Panc1 (cell line): ENCODE measurements at regions not wholly inside any gene's neighbourhood (a gene's known extent, or its start where the extent isn't known, plus 50 kb on each side); places are given as distances from the start of the nearest gene placed in this dataset.

Experiments
- POLR2AphosphoS5 ChIP-seq: IDR thresholded peaks from 2 replicates; pipeline ENCODE4 v1.6.1; 2012; ENCODE audit warnings: mild to moderate bottlenecking, low read depth, low read length, moderate library complexity
- TF ChIP-seq, protein P1 (sequence below), 2 experiments: IDR thresholded peaks; 2 replicates each; pipeline ENCODE4 v1.6.1; 2011 to 2012; ENCODE audit warnings: low read depth in 2 of 2, control low read depth in 1 of 2, low read length in 1 of 2, mild to moderate bottlenecking in 1 of 2, moderate library complexity in 1 of 2; ENCODE audit not compliant: insufficient read depth in 1 of 2

DNA sequence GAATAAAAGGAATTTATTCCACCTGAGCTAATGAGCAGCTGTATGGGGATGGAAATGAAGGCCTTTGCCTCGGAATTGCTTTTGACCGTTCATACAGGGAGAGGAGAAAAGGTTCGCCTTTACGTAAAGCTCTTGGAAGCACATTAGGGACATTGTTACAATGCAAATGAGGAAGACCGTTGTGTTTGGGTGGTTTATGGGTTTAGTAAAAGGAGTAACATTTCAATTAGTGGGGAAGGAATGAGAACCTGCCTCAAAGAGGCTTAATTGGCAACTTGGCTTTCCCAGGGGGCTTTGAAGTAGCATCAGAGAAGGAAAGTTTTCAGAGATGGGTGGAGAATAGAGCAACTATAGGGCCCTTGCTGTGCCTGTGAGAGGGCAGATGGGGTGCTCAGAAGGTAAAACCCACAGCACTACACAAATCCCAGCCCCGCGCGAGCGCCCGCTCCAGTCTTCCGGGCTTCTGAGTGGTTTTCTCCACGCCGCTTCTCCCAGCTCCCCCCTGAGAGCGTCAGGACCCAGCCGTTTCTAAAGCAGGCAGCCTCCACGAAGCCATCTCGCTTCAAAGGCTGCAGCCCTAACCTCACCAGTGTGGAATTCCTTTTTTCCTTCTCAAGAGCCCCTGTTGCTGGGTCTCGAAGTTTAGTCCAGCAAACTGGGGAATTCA is 192.0 kb upstream of the HES1 start:
- TF ChIP-seq POLR2AphosphoS5 = no peak
- TF ChIP-seq, protein P1, sequence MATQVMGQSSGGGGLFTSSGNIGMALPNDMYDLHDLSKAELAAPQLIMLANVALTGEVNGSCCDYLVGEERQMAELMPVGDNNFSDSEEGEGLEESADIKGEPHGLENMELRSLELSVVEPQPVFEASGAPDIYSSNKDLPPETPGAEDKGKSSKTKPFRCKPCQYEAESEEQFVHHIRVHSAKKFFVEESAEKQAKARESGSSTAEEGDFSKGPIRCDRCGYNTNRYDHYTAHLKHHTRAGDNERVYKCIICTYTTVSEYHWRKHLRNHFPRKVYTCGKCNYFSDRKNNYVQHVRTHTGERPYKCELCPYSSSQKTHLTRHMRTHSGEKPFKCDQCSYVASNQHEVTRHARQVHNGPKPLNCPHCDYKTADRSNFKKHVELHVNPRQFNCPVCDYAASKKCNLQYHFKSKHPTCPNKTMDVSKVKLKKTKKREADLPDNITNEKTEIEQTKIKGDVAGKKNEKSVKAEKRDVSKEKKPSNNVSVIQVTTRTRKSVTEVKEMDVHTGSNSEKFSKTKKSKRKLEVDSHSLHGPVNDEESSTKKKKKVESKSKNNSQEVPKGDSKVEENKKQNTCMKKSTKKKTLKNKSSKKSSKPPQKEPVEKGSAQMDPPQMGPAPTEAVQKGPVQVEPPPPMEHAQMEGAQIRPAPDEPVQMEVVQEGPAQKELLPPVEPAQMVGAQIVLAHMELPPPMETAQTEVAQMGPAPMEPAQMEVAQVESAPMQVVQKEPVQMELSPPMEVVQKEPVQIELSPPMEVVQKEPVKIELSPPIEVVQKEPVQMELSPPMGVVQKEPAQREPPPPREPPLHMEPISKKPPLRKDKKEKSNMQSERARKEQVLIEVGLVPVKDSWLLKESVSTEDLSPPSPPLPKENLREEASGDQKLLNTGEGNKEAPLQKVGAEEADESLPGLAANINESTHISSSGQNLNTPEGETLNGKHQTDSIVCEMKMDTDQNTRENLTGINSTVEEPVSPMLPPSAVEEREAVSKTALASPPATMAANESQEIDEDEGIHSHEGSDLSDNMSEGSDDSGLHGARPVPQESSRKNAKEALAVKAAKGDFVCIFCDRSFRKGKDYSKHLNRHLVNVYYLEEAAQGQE (IDR thresholded peaks at IDR 0.05; ENCODE audit: insufficient read depth in 1 of 2, low read depth in 2 of 2, low read length in 1 of 2) = no peak
